Glutamatergic neuron (in vitro differentiated cells): ENCODE measurements at regions not wholly inside any gene's neighbourhood (a gene's known extent, or its start where the extent isn't known, plus 50 kb on each side); places are given as distances from the start of the nearest gene placed in this dataset.

ENCODE experiments used
- DNase-seq: peaks from one replicate; pipeline ENCODE4 v3.0.0; 2022
- H3K27ac Mint-ChIP-seq: one replicate; pipeline ENCODE4 v1.8.0; 2020; ENCODE audit warnings: mild to moderate bottlenecking, mixed read lengths, inconsistent platforms; ENCODE audit not compliant: unreplicated experiment
- H3K27me3 Mint-ChIP-seq: one replicate; pipeline ENCODE4 v1.8.0; 2020; ENCODE audit warnings: mild to moderate bottlenecking, moderate library complexity, mixed read lengths, inconsistent platforms; ENCODE audit not compliant: unreplicated experiment
- H3K36me3 Mint-ChIP-seq: one replicate; pipeline ENCODE4 v1.8.0; 2020; ENCODE audit warnings: mild to moderate bottlenecking, mixed read lengths, inconsistent platforms; ENCODE audit not compliant: unreplicated experiment
- H3K4me1 Mint-ChIP-seq: one replicate; pipeline ENCODE4 v1.8.0; 2020; ENCODE audit warnings: mild to moderate bottlenecking, low read depth, mixed read lengths, inconsistent platforms; ENCODE audit not compliant: unreplicated experiment
- H3K4me3 Mint-ChIP-seq: one replicate; pipeline ENCODE4 v1.8.0; 2020; ENCODE audit warnings: mild to moderate bottlenecking, mixed read lengths, inconsistent platforms; ENCODE audit not compliant: unreplicated experiment
- H3K9me3 Mint-ChIP-seq: one replicate; pipeline ENCODE4 v1.8.0; 2020; ENCODE audit warnings: mild to moderate bottlenecking, moderate library complexity, mixed read lengths, inconsistent platforms; ENCODE audit not compliant: unreplicated experiment
- TF ChIP-seq, protein P1 (sequence below): fragments of 200-600 bp; sonication (generic); IDR thresholded peaks from one replicate; pipeline ENCODE4 v1.5.0; 2021; ENCODE audit not compliant: partially characterized antibody, unreplicated experiment

DNA sequence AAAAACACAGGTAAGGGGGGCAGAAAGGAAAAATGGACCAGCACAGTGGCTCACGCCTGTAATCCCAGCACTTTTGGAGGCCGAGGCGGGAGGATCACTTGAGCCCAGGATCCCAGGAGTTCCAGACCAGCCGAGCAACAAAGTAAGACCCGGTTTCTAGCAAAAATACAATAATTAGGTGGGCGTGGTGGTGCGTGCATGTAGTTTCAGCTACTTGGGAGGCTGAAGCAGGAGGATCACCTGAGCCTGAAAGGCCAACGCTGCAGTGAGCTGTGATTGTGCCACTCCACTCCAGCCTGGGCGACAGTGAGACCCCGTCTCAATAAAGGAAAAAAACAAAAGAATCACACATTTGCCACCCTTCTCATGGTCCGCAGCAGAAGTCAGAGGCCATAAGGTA lies 519.4 kb downstream of the BRD1 start:
- peaks cover 19% of the 10 kb centered on the region for H3K9me3 Mint-ChIP-seq
- H3K4me1 Mint-ChIP-seq, result no peaks in the 10 kb centered on the region
- H3K27me3 Mint-ChIP-seq, result peaks cover 7% of the 10 kb centered on the region
- peaks cover 13% of the 10 kb centered on the region for H3K36me3 Mint-ChIP-seq
- TF ChIP-seq, protein P1, sequence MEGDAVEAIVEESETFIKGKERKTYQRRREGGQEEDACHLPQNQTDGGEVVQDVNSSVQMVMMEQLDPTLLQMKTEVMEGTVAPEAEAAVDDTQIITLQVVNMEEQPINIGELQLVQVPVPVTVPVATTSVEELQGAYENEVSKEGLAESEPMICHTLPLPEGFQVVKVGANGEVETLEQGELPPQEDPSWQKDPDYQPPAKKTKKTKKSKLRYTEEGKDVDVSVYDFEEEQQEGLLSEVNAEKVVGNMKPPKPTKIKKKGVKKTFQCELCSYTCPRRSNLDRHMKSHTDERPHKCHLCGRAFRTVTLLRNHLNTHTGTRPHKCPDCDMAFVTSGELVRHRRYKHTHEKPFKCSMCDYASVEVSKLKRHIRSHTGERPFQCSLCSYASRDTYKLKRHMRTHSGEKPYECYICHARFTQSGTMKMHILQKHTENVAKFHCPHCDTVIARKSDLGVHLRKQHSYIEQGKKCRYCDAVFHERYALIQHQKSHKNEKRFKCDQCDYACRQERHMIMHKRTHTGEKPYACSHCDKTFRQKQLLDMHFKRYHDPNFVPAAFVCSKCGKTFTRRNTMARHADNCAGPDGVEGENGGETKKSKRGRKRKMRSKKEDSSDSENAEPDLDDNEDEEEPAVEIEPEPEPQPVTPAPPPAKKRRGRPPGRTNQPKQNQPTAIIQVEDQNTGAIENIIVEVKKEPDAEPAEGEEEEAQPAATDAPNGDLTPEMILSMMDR, result no peak
- no peak for DNase-seq
- no peak overlapping the region for H3K4me3 Mint-ChIP-seq
- H3K27ac Mint-ChIP-seq, result no peak overlapping the region

DNA sequence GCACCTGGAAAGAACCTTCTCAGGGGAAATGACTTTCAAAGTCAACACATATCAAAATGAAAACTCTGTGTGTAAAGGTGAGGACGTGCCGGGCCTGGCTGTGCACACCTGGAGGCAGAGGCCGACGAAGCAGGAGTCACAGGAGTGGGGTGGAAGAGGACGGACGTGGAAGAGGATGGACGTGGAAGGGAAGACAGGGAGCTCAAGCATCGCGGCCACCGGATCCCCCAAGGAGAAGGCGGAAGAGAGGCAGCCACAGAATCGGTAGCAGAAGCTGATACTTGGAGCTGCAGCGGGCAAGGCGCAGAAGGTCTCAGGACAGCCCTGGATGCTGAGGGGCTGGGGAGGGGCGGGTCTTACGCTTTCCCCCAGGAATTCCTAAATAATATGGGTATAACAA lies 519.8 kb downstream of the BRD1 start:
- H3K27me3 Mint-ChIP-seq, result peaks cover 11% of the 10 kb centered on the region
- TF ChIP-seq, protein P1, result no peak
- H3K27ac Mint-ChIP-seq, result no peak overlapping the region
- DNase-seq, result no peak
- peaks cover 22% of the 10 kb centered on the region for H3K9me3 Mint-ChIP-seq
- H3K4me3 Mint-ChIP-seq, result no peak overlapping the region
- H3K4me1 Mint-ChIP-seq, result no peaks in the 10 kb centered on the region
- H3K36me3 Mint-ChIP-seq, result peaks cover 13% of the 10 kb centered on the region

DNA sequence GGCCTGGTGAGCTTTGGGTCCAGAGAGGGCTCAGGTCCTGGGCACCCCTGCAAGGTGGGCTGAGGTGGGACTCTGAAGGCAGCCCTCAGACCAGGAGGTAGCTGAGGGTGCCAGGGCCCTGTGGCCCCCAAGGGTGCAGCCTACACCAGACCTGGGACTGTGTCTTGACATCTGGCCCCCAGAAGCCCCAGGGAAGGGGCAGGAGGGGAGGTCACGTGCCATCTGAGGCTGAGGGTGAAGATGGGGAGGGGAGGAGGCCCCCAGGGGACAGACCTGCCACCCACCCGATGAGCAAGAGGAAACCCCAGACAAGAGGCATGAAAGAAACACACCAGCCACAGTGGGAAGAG lies 520.2 kb downstream of the BRD1 start:
- Mint-ChIP-seq H3K36me3 (peaks cover 13% of the 10 kb centered on the region), H3K27ac (no peak overlapping the region), H3K27me3 (peaks cover 12% of the 10 kb centered on the region), H3K9me3 (peaks cover 27% of the 10 kb centered on the region), H3K4me3 (no peak overlapping the region), H3K4me1 (no peaks in the 10 kb centered on the region)
- TF ChIP-seq, protein P1, result no peak
- no peak for DNase-seq

DNA sequence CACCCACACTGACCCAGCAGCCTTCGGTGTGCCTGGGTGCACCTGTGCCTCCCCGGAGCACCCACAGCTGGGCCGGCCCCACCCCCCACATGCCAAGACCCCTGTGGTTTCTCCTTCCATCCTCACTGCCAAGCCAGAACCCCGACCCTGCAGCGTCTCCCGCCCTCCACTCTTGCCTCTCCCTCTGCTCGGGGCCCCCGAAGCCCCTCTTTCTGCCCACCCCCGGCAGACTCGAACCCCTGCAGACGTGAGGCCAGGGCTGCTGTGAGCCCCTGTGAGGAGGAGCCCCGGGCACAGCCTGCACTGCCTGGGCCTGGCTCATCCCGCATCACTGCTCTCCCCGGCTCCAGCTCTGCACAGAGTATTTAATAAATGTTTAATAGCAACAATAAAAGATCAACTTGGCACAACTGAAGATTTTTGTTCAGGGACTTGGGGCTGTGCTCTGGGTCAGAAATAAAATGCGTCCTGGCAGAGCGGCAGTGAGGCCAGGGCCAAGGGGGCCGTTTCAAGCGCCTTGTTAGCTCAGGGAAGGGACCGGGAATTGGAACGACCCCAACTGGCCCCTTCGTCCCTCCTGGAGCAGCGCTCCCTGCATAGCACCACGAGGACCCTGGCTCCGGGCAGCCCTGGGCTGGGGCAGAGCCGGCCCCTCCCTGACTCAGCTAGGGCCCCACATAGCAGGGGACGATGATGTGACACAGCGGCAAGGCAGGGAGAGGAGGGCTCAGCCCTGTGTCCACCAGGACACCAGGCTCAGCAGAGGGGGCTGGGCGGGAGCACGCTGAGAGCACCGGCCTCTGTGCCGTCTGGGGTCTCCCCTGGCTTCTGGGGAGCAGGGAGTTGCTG lies 520.8 kb downstream of the BRD1 start:
- TF ChIP-seq, protein P1, result no peak
- Mint-ChIP-seq H3K4me3 (no peak overlapping the region), H3K4me1 (no peaks in the 10 kb centered on the region), H3K27me3 (peaks cover 12% of the 10 kb centered on the region), H3K27ac (no peak overlapping the region), H3K36me3 (peaks cover 13% of the 10 kb centered on the region), H3K9me3 (peaks cover 30% of the 10 kb centered on the region)
- DNase-seq, result no peak

DNA sequence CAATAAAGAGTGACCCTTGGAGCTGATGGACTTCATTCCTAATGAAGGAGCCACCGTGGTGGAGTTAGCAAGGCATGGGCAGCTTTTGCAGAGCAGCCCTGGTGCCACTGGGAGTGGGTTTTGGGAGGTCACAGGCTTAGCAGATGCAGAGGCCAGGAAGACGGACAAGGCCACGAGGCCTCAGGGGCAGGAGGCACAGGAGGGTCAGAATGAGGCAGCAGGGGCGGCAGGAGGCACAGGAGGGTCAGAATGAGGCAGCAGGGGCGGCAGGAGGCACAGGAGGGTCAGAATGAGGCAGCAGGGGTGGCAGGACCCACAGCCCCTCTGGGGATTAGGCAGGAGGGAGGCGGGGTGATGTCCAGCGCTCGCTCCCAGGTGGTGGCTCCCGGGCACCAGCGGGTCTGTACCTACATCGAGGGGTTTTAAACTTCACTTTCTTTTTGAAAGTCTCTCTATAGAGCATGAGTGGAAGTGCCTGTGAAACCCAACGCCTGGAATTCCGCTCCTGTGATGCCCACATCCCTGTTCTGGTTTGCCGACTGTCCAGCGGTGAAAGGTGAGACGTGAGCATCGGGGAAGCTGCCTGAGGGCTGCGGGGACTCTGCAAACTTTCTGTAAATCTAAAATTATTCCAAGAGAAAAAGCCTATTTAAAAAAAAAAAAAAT lies 521.6 kb downstream of the BRD1 start:
- peaks cover 13% of the 10 kb centered on the region for H3K36me3 Mint-ChIP-seq
- H3K27me3 Mint-ChIP-seq, result peaks cover 12% of the 10 kb centered on the region
- no peak for DNase-seq
- H3K27ac Mint-ChIP-seq, result peak overlapping the region; percentile 48
- no peak overlapping the region for H3K4me3 Mint-ChIP-seq
- TF ChIP-seq, protein P1, result no peak
- peaks cover 32% of the 10 kb centered on the region for H3K9me3 Mint-ChIP-seq
- H3K4me1 Mint-ChIP-seq, result no peaks in the 10 kb centered on the region
